Hepatocyte (in vitro differentiated cells): ENCODE measurements at regions not wholly inside any gene's neighbourhood (a gene's known extent, or its start where the extent isn't known, plus 50 kb on each side); places are given as distances from the start of the nearest gene placed in this dataset.

Source experiments
- DNase-seq: peaks from one replicate; pipeline ENCODE4 v3.0.0-alpha.2; 2016; ENCODE audit warnings: low spot score
- H2AFZ ChIP-seq: fragments of 200-600 bp; sonication (generic); 2 replicates; pipeline ENCODE4 v1.6.0; 2016; ENCODE audit warnings: antibody characterized with exemption, mild to moderate bottlenecking
- H3K27ac ChIP-seq: fragments of 200-600 bp; sonication (generic); 2 replicates; pipeline ENCODE4 v1.5.1; 2016; ENCODE audit warnings: mild to moderate bottlenecking
- H3K27me3 ChIP-seq: fragments of 200-600 bp; sonication (generic); 2 replicates; pipeline ENCODE4 v1.6.1; 2016
- H3K36me3 ChIP-seq: fragments of 200-600 bp; sonication (generic); replicated peaks from 2 replicates; pipeline ENCODE4 v1.5.1; 2016; ENCODE audit warnings: low read depth; ENCODE audit not compliant: insufficient read depth
- H3K4me1 ChIP-seq: fragments of 200-600 bp; sonication (generic); 2 replicates; pipeline ENCODE4 v1.5.1; 2016; ENCODE audit warnings: mild to moderate bottlenecking, moderate library complexity; ENCODE audit not compliant: insufficient read depth
- H3K4me2 ChIP-seq: fragments of 200-600 bp; sonication (generic); 2 replicates; pipeline ENCODE4 v1.6.0; 2016
- H3K4me3 ChIP-seq: fragments of 200-600 bp; sonication (generic); 2 replicates; pipeline ENCODE4 v1.5.1; 2016; ENCODE audit warnings: mild to moderate bottlenecking
- H3K79me2 ChIP-seq: fragments of 200-600 bp; sonication (generic); 2 replicates; pipeline ENCODE4 v1.6.0; 2017; ENCODE audit warnings: mild to moderate bottlenecking
- H3K9me2 ChIP-seq: fragments of 200-600 bp; sonication (generic); replicated peaks from 2 replicates; pipeline ENCODE4 v1.6.0; 2017; ENCODE audit warnings: mild to moderate bottlenecking; ENCODE audit not compliant: insufficient read depth
- H3K9me3 ChIP-seq: fragments of 200-600 bp; sonication (generic); 2 replicates; pipeline ENCODE4 v1.5.1; 2016; ENCODE audit warnings: low read depth, mild to moderate bottlenecking
- H4K20me1 ChIP-seq: fragments of 200-600 bp; sonication (generic); 2 replicates; pipeline ENCODE4 v1.6.0; 2016; ENCODE audit warnings: mild to moderate bottlenecking; ENCODE audit not compliant: insufficient read depth, poor library complexity, severe bottlenecking
- EZH2 ChIP-seq: fragments of 200-600 bp; sonication (generic); IDR thresholded peaks from 2 replicates; pipeline ENCODE4 v1.6.1; 2016; ENCODE audit warnings: antibody characterized with exemption, mild to moderate bottlenecking, borderline replicate concordance
- EZH2phosphoT487 ChIP-seq: fragments of 200-600 bp; sonication (generic); IDR thresholded peaks from one replicate; pipeline ENCODE4 v1.6.1; 2018; ENCODE audit warnings: antibody characterized with exemption, mild to moderate bottlenecking, low read depth, moderate library complexity; ENCODE audit not compliant: unreplicated experiment, severe bottlenecking
- WGBS: methylation state at CpG from one replicate; pipeline ENCODE4 v1.1.6; 2016; ENCODE audit warnings: low lambda C conversion rate; ENCODE audit errors: missing lambda C conversion rate; 5-methylcytosine and 5-hydroxymethylcytosine counted together
- TF ChIP-seq, protein P1 (sequence below): fragments of 200-600 bp; sonication (generic); IDR thresholded peaks from 2 replicates; pipeline ENCODE4 v1.5.1; 2016; ENCODE audit warnings: antibody characterized with exemption, mild to moderate bottlenecking; ENCODE audit not compliant: poor library complexity

DNA sequence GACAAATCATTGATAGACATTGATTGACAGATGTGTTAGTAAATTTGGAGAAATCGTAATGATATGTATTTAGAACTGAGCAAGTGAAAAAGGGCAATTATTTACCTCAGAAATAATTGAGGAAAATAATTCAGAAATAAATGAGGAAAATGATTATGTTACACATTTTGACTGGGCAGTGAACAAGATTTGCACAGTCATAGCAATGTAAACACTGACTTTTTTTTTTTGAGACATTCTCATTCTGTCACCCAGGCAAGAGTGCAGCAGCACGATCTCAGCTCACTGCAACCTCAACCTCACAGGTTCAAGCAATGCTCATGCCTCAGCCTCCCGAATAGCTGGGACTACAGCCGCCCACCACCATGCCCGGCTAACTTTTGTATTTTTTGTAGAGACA is 211.7 kb downstream of the SP3 start:
- Histone ChIP-seq H2AFZ (no peak overlapping the region), H3K27ac (no peak overlapping the region), H3K4me2 (no peak overlapping the region), H3K9me2 (no peaks in the 10 kb centered on the region), H3K36me3 (no peaks in the 10 kb centered on the region), H3K4me1 (peaks cover 14% of the 10 kb centered on the region), H4K20me1 (no peaks in the 10 kb centered on the region), H3K79me2 (no peaks in the 10 kb centered on the region), H3K4me3 (no peak overlapping the region), H3K27me3 (no peaks in the 10 kb centered on the region), H3K9me3 (no peaks in the 10 kb centered on the region)
- no peak for DNase-seq
- TF ChIP-seq, protein P1, sequence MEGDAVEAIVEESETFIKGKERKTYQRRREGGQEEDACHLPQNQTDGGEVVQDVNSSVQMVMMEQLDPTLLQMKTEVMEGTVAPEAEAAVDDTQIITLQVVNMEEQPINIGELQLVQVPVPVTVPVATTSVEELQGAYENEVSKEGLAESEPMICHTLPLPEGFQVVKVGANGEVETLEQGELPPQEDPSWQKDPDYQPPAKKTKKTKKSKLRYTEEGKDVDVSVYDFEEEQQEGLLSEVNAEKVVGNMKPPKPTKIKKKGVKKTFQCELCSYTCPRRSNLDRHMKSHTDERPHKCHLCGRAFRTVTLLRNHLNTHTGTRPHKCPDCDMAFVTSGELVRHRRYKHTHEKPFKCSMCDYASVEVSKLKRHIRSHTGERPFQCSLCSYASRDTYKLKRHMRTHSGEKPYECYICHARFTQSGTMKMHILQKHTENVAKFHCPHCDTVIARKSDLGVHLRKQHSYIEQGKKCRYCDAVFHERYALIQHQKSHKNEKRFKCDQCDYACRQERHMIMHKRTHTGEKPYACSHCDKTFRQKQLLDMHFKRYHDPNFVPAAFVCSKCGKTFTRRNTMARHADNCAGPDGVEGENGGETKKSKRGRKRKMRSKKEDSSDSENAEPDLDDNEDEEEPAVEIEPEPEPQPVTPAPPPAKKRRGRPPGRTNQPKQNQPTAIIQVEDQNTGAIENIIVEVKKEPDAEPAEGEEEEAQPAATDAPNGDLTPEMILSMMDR = no peak
- 96% methylated on average over 5 of the region's 5 CpGs for WGBS

DNA sequence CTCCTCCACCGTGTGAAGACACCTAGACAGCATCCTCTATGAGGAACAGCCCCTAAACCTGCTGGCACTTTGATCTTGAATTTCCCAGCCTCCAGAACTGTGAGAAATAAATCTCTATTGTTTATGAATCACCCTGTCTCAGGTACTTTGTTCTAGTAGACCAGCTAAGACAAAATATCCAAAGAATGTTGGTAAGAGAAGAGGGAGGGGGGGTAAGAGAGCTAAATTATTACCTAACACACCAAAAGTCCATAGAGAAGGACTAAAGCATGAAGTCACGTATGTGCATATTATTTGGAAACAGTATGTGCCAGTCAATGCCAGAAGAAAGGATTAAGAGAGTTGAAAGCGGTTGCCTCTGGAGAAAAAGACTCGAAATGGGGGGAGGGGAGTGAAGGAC is 211.0 kb downstream of the SP3 start:
- no peaks in the 10 kb centered on the region for H3K27me3 ChIP-seq
- no peak overlapping the region for H3K4me3 ChIP-seq
- no peaks in the 10 kb centered on the region for H4K20me1 ChIP-seq
- TF ChIP-seq EZH2 (no peak), EZH2phosphoT487 (no peak)
- TF ChIP-seq, protein P1 = no peak
- no peaks in the 10 kb centered on the region for H3K36me3 ChIP-seq
- no peak overlapping the region for H3K4me2 ChIP-seq
- H3K4me1 ChIP-seq = peaks cover 11% of the 10 kb centered on the region
- H2AFZ ChIP-seq = no peak overlapping the region
- DNase-seq = no peak
- no peaks in the 10 kb centered on the region for H3K9me3 ChIP-seq
- no peak overlapping the region for H3K27ac ChIP-seq
- no peaks in the 10 kb centered on the region for H3K79me2 ChIP-seq
- WGBS = 76% methylated on average over 4 of the region's 4 CpGs
- no peaks in the 10 kb centered on the region for H3K9me2 ChIP-seq

DNA sequence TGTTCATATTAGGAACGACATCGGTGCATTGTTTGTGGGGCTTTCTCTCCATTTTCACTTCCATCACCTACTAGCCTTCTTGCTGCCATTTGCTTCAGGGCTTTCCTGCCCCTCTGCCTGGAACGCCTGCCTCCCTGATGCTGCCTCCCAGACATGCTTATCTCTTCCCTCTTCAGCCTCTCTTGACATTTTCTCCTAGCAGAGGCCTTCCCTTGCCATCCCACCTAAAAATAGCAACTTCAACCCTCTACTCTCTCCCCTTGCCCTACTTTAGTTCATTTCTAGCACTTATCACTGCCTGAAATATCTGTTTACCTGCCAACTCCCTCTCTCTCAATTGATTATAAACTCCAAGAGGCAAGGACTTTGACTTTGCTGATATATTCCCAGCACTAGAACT is 210.3 kb downstream of the SP3 start:
- no peak overlapping the region for H3K4me3 ChIP-seq
- TF ChIP-seq, protein P1 = no peak
- TF ChIP-seq EZH2phosphoT487 = no peak
- TF ChIP-seq EZH2 = no peak
- 87% methylated on average over 3 of the region's 3 CpGs for WGBS

DNA sequence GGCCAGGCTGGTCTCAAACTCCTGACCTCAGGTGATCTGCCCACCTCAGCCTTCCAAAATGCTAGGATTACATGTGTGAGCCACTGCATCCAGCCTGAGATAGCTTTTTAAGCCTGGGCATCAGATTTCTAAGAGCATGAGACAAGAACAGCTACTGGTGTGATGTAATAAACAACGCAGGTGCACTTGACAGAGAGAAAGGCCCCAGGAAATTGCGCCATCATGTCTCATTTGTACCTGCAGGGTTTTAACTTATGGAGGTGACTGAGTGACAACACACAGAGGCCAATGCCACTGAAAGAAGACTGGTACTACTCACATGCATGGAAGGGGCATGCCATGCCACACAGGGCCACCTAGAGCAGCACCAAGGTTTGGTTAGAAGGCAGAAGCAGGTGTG is 209.4 kb downstream of the SP3 start:
- no peak for DNase-seq
- peaks cover 5% of the 10 kb centered on the region for H3K4me1 ChIP-seq

More for the DNA sequence above, 210.3 kb downstream of the SP3 start:
- Histone ChIP-seq H4K20me1 (no peaks in the 10 kb centered on the region), H3K9me2 (no peaks in the 10 kb centered on the region), H3K9me3 (no peaks in the 10 kb centered on the region), H3K36me3 (no peaks in the 10 kb centered on the region), H3K79me2 (no peaks in the 10 kb centered on the region), H3K27ac (no peak overlapping the region), H3K27me3 (no peaks in the 10 kb centered on the region), H3K4me1 (peaks cover 5% of the 10 kb centered on the region), H3K4me2 (no peak overlapping the region), H2AFZ (no peak overlapping the region)
- no peak for DNase-seq

More for the DNA sequence above, 209.4 kb downstream of the SP3 start:
- Histone ChIP-seq H3K27me3 (no peaks in the 10 kb centered on the region), H3K27ac (no peak overlapping the region), H3K9me2 (no peaks in the 10 kb centered on the region), H3K9me3 (no peaks in the 10 kb centered on the region), H3K4me3 (no peak overlapping the region), H4K20me1 (no peaks in the 10 kb centered on the region), H3K79me2 (no peaks in the 10 kb centered on the region), H3K4me2 (no peak overlapping the region), H3K36me3 (no peaks in the 10 kb centered on the region), H2AFZ (no peak overlapping the region)
- TF ChIP-seq EZH2phosphoT487 (no peak), EZH2 (no peak)
- TF ChIP-seq, protein P1 = no peak
- whole genome bisulfite sequencing = 93% methylated on average over 2 of the region's 2 CpGs
